Neural cell (in vitro differentiated cells): ENCODE measurements at regions not wholly inside any gene's neighbourhood (a gene's known extent, or its start where the extent isn't known, plus 50 kb on each side); places are given as distances from the start of the nearest gene placed in this dataset.

Experiments
- H2AFZ ChIP-seq: fragments of 200-600, 300-800 bp; sonication (generic), shearing (Covaris generic); 2 replicates; pipeline ENCODE4 v1.6.0; 2014; ENCODE audit warnings: low read depth, mild to moderate bottlenecking, antibody characterized with exemption, low read length, moderate library complexity
- H3F3A ChIP-seq: fragments of 200-600 bp; shearing (Covaris generic); 2 replicates; pipeline ENCODE4 v1.6.1; 2016; ENCODE audit warnings: mild to moderate bottlenecking, moderate library complexity, mixed read lengths, antibody characterized with exemption, low read length; ENCODE audit not compliant: insufficient read depth, poor library complexity, severe bottlenecking
- H3K27ac ChIP-seq: fragments of 200-600, 300-800 bp; sonication (generic), shearing (Covaris generic); 2 replicates; pipeline ENCODE4 v1.5.1; 2014; ENCODE audit warnings: mild to moderate bottlenecking, low read length, moderate library complexity
- H3K27me3 ChIP-seq: fragments of 300-800, 200-600 bp; sonication (generic), shearing (Covaris generic); 2 replicates; pipeline ENCODE4 v1.6.0; 2014; ENCODE audit warnings: mild to moderate bottlenecking, low read depth, low read length, moderate library complexity; ENCODE audit not compliant: insufficient read depth
- H3K36me3 ChIP-seq: fragments of 300-800, 200-600 bp; sonication (generic), shearing (Covaris generic); 2 replicates; pipeline ENCODE4 v1.5.1; 2014; ENCODE audit warnings: mild to moderate bottlenecking, antibody characterized with exemption, low read length, moderate library complexity; ENCODE audit not compliant: insufficient read depth
- H3K4me2 ChIP-seq: fragments of 300-800, 200-600 bp; sonication (generic), shearing (Covaris generic); 2 replicates; pipeline ENCODE4 v1.6.0; 2014; ENCODE audit warnings: mild to moderate bottlenecking, low read length
- H3K4me3 ChIP-seq: fragments of 300-800, 200-600 bp; sonication (generic), shearing (Covaris generic); 2 replicates; pipeline ENCODE4 v1.5.1; 2014; ENCODE audit warnings: mild to moderate bottlenecking, low read length, moderate library complexity
- H3K79me2 ChIP-seq: fragments of 200-600 bp; shearing (Covaris generic); replicated peaks from 2 replicates; pipeline ENCODE4 v1.6.0; 2014; ENCODE audit warnings: mild to moderate bottlenecking, low read length, moderate library complexity; ENCODE audit not compliant: insufficient read depth
- H3K9ac ChIP-seq: fragments of 300-800, 200-600 bp; sonication (generic), shearing (Covaris generic); 2 replicates; pipeline ENCODE4 v1.6.1; 2016; ENCODE audit warnings: mild to moderate bottlenecking, low read length, mixed read lengths
- H3K9me2 ChIP-seq: fragments of 200-600 bp; shearing (Covaris generic); 2 replicates; pipeline ENCODE4 v1.6.1; 2016; ENCODE audit warnings: mild to moderate bottlenecking, low read length, mixed read lengths; ENCODE audit not compliant: insufficient read depth
- H3K9me3 ChIP-seq: fragments of 200-600, 300-800 bp; sonication (generic), shearing (Covaris generic); 2 replicates; pipeline ENCODE4 v1.6.1; 2016; ENCODE audit warnings: mild to moderate bottlenecking, mixed run types, low read length, moderate library complexity, mixed read lengths
- H4K20me1 ChIP-seq: fragments of 200-600 bp; shearing (Covaris generic); 2 replicates; pipeline ENCODE4 v1.6.1; 2016; ENCODE audit warnings: mild to moderate bottlenecking, mixed run types; ENCODE audit not compliant: insufficient read depth
- EP300 ChIP-seq: fragments of 450-650 bp; conservative IDR thresholded peaks from 2 replicates; pipeline ENCODE4 v1.6.1; 2014; ENCODE audit warnings: antibody characterized with exemption, mild to moderate bottlenecking, moderate library complexity; ENCODE audit not compliant: poor library complexity, severe bottlenecking
- EZH2 ChIP-seq: fragments of 200-600, 300-800 bp; shearing (Covaris generic), sonication (generic); IDR thresholded peaks from 2 replicates; pipeline ENCODE4 v1.6.1; 2014; ENCODE audit warnings: antibody characterized with exemption, low read length, borderline replicate concordance, mild to moderate bottlenecking; ENCODE audit not compliant: insufficient read depth, poor library complexity, severe bottlenecking
- MXI1 ChIP-seq: fragments of 450-650 bp; conservative IDR thresholded peaks from 2 replicates; pipeline ENCODE4 v1.6.1; 2014; ENCODE audit warnings: antibody characterized with exemption, mild to moderate bottlenecking; ENCODE audit not compliant: poor library complexity, severe bottlenecking
- POLR2AphosphoS5 ChIP-seq: IDR thresholded peaks from 2 replicates; pipeline ENCODE4 v1.6.1; 2012
- RAD21 ChIP-seq: fragments of 450-650 bp; conservative IDR thresholded peaks from 2 replicates; pipeline ENCODE4 v1.6.1; 2014; ENCODE audit warnings: antibody characterized with exemption, mild to moderate bottlenecking, moderate library complexity
- SMC3 ChIP-seq: fragments of 450-650 bp; conservative IDR thresholded peaks from 2 replicates; pipeline ENCODE4 v1.6.1; 2014; ENCODE audit warnings: antibody characterized with exemption, mild to moderate bottlenecking, moderate library complexity; ENCODE audit not compliant: poor library complexity
- TAF1 ChIP-seq: IDR thresholded peaks from 2 replicates; pipeline ENCODE4 v1.6.1; 2012; ENCODE audit warnings: low read depth
- TF ChIP-seq, protein P1 (sequence below): IDR thresholded peaks from 2 replicates; pipeline ENCODE4 v1.6.1; 2012; ENCODE audit warnings: borderline replicate concordance
- TF ChIP-seq, protein P2 (sequence below): fragments of 450-650 bp; IDR thresholded peaks from 2 replicates; pipeline ENCODE4 v1.5.1; 2014; ENCODE audit warnings: antibody characterized with exemption, mild to moderate bottlenecking, moderate library complexity; ENCODE audit not compliant: poor library complexity, severe bottlenecking

DNA sequence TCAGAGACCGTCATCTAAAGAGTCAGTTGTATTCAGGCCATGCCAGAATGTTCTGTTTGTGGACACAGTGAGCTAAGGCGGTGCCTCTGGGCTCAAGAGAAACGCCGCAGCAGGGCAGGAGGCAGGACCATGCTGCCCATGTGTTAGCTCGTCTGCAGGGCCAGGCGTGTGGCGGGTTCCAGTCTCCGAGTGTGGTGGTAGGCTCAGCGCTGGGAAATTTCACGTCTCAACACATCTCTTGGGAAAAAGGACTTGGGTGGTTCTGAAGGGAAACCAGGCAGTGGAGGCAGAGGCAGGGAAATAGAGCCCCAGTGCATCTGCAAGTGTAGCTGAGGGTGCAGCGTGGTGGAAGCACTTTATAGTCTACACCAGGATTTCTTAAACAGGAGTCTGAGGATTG lies 56.9 kb upstream of the TAGAP start:
- H3K36me3 ChIP-seq = no peaks in the 10 kb centered on the region
- no peak for TF ChIP-seq EP300
- TF ChIP-seq POLR2AphosphoS5 = no peak
- no peak for TF ChIP-seq RAD21
- no peak for TF ChIP-seq MXI1
- TF ChIP-seq, protein P1, sequence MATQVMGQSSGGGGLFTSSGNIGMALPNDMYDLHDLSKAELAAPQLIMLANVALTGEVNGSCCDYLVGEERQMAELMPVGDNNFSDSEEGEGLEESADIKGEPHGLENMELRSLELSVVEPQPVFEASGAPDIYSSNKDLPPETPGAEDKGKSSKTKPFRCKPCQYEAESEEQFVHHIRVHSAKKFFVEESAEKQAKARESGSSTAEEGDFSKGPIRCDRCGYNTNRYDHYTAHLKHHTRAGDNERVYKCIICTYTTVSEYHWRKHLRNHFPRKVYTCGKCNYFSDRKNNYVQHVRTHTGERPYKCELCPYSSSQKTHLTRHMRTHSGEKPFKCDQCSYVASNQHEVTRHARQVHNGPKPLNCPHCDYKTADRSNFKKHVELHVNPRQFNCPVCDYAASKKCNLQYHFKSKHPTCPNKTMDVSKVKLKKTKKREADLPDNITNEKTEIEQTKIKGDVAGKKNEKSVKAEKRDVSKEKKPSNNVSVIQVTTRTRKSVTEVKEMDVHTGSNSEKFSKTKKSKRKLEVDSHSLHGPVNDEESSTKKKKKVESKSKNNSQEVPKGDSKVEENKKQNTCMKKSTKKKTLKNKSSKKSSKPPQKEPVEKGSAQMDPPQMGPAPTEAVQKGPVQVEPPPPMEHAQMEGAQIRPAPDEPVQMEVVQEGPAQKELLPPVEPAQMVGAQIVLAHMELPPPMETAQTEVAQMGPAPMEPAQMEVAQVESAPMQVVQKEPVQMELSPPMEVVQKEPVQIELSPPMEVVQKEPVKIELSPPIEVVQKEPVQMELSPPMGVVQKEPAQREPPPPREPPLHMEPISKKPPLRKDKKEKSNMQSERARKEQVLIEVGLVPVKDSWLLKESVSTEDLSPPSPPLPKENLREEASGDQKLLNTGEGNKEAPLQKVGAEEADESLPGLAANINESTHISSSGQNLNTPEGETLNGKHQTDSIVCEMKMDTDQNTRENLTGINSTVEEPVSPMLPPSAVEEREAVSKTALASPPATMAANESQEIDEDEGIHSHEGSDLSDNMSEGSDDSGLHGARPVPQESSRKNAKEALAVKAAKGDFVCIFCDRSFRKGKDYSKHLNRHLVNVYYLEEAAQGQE = no peak
- TF ChIP-seq EZH2 = no peak
- no peak for TF ChIP-seq TAF1
- TF ChIP-seq SMC3 = no peak
- TF ChIP-seq, protein P2, sequence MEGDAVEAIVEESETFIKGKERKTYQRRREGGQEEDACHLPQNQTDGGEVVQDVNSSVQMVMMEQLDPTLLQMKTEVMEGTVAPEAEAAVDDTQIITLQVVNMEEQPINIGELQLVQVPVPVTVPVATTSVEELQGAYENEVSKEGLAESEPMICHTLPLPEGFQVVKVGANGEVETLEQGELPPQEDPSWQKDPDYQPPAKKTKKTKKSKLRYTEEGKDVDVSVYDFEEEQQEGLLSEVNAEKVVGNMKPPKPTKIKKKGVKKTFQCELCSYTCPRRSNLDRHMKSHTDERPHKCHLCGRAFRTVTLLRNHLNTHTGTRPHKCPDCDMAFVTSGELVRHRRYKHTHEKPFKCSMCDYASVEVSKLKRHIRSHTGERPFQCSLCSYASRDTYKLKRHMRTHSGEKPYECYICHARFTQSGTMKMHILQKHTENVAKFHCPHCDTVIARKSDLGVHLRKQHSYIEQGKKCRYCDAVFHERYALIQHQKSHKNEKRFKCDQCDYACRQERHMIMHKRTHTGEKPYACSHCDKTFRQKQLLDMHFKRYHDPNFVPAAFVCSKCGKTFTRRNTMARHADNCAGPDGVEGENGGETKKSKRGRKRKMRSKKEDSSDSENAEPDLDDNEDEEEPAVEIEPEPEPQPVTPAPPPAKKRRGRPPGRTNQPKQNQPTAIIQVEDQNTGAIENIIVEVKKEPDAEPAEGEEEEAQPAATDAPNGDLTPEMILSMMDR = no peak
- H3K4me2 ChIP-seq = no peak overlapping the region
- H3K9me3 ChIP-seq = no peaks in the 10 kb centered on the region
- H3F3A ChIP-seq = no peaks in the 10 kb centered on the region
- no peaks in the 10 kb centered on the region for H3K9me2 ChIP-seq
- no peak overlapping the region for H3K27ac ChIP-seq
- H3K79me2 ChIP-seq = no peaks in the 10 kb centered on the region
- H4K20me1 ChIP-seq = no peaks in the 10 kb centered on the region
- no peak overlapping the region for H3K9ac ChIP-seq
- no peak overlapping the region for H3K4me3 ChIP-seq
- H3K27me3 ChIP-seq = no peaks in the 10 kb centered on the region
- H2AFZ ChIP-seq = no peak overlapping the region

DNA sequence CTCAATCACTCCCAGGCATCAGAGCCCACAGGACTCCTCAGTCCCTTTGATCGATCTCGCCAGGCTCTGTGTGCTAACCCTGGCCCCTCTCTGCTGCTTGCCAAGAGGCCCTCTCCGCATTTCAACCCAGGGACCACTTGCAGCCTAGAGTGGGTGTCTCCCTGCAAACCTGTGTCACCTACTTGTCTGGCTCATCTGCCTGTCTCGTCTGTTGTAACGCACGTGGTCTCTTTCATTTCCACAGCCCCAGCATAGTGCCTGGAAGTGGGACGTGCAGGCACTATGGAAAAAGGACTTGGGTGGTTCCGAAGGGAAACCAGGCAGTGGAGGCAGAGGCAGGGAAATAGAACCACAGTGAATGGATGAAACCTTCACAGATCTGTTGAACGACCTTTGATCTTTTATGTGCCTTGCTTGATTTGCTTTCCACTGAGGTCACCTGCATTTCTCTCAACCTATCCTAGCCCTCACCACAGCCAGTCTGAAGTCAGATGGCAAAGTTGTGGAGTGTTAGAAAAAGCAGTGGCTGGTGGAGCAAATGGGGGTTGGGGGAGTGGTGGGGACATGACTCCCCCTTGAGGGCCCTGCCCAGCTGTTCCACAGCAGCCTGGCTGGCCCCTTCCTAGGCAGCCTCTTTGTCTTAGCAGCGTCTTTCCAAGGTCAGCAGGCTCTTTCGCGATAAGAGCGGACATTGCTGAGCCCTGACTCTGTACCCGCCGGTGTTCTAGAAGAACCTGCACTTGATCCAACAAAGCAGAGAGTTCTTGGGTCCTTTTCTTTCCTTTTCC lies 55.8 kb upstream of the TAGAP start:
- H4K20me1 ChIP-seq = no peaks in the 10 kb centered on the region
- TF ChIP-seq RAD21 = no peak
- TF ChIP-seq, protein P2 = no peak
- no peak for TF ChIP-seq EZH2
- TF ChIP-seq MXI1 = no peak
- TF ChIP-seq POLR2AphosphoS5 = no peak
- TF ChIP-seq TAF1 = no peak
- no peak for TF ChIP-seq EP300
- no peak for TF ChIP-seq SMC3
- TF ChIP-seq, protein P1 = no peak
- no peak overlapping the region for H3K4me2 ChIP-seq
- H3K79me2 ChIP-seq = no peaks in the 10 kb centered on the region
- no peak overlapping the region for H2AFZ ChIP-seq
- no peaks in the 10 kb centered on the region for H3F3A ChIP-seq
- no peaks in the 10 kb centered on the region for H3K36me3 ChIP-seq
- H3K9me2 ChIP-seq = no peaks in the 10 kb centered on the region
- no peak overlapping the region for H3K9ac ChIP-seq
- no peak overlapping the region for H3K27ac ChIP-seq
- H3K9me3 ChIP-seq = no peaks in the 10 kb centered on the region
- no peak overlapping the region for H3K4me3 ChIP-seq
- H3K27me3 ChIP-seq = no peaks in the 10 kb centered on the region
